ENCODE measurements at regions not wholly inside any gene's neighbourhood (a gene's known extent, or its start where the extent isn't known, plus 50 kb on each side); places are given as distances from the start of the nearest gene placed in this dataset.
"Not testable (repeated sequence)": the region's sequence is repeated elsewhere in the genome, so short reads cannot be mapped to it uniquely, and the experiment has no call there.

DNA sequence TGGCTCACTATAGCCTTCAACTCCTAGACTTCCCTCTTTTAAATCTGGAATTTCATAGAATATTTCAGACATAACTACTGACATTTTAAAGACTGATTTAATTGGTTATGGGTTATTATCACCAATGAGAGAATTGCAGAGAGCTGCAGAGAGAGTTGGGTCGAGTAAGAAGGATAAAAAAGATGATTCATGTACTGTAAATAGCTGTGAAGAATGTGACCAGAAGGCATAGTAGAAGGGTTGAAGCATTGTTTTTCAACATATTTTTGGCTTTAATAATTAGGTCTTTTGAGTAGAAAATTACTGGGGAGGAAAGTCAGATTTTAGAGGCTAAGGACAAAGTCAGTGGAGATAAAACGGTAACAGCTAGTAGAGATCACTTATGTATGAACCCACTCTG, 503.2 kb upstream of the SLC8A1 start:
- DNase-seq, result no peak

DNA sequence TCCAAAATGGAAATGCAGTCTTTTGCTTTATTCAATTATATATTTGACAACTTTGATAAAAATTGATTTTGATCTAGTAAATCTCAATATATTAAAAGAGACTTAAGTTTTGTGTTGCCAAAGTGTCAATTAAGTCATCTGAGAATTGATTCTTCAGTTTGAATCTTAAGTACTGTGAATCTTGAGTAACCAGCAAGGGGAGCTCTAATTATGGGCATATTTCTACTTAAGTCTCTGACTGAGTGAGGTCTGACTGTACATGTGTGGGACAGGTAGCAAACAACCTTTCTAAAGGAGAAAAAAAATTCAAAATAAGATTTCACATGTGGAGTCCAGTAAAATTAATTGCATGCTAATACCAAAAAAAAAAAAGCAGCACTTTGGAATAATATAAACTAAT, 503.7 kb upstream of the SLC8A1 start:
- no peak for DNase-seq

DNA sequence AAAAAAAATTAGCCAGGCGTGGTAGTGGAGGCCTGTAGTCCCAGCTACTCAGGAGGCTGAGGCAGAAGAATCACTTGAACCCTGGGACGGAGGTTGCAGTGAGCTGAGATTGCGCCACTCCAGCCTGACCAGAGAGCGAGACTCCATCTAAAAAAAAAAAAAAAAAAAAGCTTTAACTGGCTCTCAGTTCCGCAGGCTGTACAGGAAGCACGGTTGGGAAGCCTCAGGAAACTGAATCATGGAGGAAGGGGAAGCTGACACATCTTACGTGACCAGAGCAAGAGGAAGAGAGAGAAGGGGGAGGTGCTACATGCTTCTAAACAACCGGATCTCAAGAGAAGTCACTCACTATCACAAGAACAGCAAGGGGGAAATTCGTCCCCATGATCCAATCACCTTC, 505.6 kb upstream of the SLC8A1 start:
- no peak for DNase-seq

DNA sequence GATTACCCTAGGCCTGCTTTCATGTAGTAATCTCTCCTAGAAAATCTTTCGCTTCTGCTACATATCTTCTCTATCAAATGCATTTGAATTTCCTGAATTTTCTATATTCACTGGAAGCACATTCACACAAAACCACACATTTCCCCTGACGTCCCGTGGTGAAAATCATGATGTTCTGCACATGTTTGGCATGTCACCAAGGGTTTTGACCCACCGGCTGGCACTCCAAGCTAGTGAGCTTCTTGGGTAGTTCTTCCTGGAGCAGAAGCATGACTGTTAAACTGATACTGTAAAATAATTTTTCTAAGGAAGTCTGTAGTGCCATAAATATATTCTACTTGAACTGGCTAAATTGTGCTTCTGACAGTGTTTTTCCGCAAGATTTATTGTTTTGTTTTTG, 510.1 kb upstream of the SLC8A1 start:
- no peak for DNase-seq

DNA sequence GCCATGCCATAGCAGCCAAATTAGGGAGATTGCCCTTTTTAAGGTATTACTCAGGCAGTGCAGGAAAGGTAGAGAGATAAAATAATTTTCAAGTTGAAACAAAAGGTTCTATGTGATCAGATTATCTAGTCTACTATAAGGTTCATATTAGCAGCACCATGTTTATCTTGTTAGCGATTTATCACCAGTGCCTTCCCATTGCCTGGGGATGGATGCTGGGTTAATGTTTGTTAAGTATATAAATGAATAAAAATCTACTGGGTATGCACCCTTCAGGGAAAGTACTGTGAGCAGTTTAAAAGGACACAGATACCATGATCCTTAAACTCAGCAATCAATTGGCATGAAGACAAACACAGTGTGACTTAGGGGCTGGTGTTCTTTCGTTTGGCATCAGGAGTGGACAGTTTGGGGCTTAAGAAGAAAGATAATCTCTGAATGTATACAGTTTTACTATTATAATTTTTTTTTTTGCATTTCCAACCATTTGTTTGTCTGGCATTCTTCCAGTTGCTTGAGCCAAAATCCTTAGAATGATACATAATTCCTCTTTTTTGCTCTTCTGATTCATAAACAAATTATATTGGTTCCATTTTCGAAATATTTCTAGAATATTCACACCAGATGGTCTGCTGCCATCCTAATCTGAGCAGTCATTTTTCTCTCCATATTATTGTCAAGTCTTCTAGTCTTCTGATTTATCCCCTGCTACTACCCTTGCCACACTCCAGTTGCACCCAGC, 512.8 kb upstream of the SLC8A1 start:
- DNase-seq, result no peak

DNA sequence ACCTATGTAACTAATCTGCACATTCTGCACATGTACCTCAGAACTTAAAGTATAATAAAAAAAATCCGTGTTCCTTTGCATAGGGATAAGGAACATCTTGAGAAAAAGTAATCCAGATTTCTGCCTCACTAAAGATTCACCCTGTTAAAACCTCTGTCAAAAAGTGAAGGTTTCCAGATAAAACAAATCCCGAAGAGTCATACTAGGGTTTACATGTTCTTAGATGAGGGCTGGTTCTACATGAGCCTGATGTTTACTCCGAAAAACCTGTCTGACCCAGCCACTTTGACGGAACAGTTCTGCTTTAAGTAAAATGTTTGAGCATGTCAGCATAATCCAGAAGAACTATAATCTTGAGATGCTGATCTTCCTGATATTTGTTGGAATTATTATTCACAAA, 515.6 kb upstream of the SLC8A1 start:
- DNase-seq, result no peak

DNA sequence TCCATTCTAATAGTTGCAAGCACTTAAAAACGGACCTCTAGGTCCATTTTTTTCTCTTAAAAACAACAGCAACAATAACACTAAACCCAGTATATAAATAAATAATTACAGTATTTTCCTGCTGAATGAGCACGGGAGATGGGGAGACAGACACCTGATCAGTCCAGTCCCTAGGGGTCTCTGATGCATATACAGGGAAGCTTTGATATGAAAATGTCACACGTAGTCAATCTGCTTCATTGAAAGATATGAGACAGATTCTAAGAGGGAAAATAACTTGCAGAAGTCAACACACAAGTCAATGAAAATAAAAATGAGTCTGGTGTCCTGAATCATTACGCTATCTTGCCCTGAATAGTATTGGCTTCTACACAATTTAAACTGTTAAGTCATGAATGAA, 523.3 kb upstream of the SLC8A1 start:
- DNase-seq, result no peak

DNA sequence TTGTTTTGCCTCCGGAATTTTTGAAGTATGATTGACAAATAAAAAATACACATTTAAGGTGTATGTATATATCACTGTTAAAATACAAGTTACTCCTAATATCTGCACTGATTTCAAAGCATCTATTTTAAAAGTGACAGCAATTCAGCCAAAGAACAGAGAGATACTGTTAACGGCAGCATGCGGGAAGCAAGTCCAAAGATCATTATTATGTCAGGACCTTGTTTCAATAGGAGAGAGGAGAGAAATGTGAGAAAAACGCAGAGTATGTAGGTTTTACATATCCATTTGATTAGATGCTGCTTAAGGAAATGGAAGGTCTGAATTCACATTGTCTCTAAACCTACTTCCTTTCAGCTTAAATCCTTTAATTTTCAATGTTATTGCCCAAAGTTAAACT, 545.5 kb upstream of the SLC8A1 start:
- DNase-seq, result no peak

DNA sequence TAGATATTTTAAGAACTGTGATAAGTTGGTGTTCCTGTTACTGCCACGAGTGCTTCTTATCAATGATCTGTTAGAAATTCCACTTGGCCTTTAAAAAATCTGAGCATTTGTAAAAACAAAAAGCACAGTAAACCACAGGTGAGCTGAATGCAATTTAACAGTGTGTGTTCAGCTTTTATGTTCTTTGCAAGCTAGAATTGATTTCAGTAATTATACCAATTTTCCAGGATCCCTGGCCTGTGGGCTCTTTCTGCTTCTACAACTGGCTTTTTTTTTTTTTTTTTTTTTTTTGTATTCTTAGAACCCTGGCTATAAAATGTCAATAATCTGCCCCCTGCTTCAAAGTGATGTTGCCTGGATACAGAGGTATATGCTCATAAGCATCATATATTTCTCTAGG, 548.5 kb upstream of the SLC8A1 start:
- no peak for DNase-seq

DNA sequence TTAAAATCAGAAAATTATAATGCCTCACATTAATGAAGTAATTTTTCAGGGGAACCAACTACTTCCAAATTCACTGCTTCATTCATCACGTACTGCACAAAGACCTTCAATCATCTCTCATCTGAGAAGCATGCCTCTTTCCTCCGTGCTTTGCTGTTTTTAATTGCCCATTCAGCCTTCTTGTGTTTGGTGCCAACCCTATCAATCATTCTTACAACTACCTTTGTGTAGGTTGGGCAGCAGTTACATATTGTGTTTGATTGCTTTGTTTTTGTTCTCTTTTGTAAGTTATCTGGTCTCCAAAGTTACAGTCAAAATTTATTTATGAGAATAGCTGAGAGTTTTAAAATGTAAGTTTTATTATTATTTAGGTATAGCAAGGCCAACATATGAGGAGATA, 549.0 kb upstream of the SLC8A1 start:
- no peak for DNase-seq

DNA sequence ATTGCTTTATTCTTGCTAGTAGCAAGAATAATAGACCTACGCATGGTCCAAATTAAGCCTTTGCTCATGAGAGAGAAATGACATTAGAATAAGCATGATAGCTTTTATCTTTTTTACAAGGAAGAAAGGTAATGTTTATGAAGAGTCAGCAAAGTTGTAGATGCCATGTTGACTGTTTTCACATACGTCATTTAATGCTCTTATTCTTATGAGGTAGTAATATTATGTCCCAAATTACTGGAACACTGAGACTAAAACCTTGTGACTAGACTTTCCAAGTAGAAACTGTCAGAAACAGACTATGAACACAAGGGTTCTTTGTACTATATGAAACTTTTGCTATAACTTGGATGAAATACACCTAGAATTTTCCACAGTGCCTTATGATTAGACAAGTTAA, 552.8 kb upstream of the SLC8A1 start:
- no peak for DNase-seq

DNA sequence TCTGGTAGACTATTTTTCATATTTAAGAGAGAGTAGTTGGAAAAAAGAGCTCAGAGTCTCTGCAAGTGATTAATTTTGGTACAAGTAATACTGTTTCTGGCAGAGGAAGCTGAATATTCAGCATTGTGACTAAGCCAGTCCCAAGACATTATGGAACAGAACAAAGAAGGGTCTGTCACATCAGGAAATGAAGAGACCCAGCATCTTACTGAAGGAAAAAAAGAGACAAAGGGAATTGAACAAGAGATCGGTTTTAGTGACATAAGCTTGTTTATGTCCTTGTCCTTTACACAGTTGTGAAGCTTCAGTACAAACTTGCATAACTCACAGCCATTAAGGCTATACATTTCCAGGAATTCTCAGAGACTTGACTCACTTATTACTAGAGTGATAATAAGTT, 568.5 kb upstream of the SLC8A1 start:
- DNase-seq, result no peak

DNA sequence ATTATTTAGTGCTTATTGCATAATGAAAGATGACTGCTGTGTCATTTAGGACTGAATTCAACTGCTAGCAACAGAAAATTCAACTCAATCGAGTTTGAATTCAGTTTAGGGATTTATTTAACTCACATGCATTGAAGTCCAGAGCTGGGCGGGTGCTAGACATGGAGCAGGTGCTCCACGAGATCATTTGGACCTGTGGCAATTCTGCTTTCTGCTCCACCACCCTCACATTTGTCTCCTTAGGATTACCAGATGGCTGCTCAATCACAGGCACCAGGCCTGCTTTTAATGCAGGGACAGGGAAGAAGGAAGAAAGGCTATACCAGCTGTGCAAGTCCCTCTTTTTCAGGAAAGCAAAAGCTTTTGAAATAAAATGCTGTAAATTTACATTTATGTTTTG, 572.9 kb upstream of the SLC8A1 start:
- DNase-seq, result no peak

DNA sequence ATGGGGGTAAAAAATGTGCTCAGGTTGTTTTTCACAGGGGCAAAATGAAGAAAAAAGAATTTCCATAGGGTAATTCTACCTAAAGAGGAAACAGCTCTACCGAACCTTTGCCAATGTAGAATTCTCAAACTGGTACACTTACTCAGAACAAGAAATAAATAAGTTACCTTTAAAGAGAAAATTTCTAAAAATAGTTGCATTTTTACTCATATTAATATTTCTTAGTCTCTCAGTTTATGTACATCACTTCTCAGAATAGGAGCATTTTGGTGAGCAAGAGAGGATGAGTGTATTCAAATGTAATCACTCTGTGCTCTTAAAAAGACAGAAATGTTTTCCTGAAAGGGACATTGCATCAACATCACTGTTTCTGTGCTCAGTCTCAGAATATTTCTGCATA, 574.7 kb upstream of the SLC8A1 start:
- no peak for DNase-seq

DNA sequence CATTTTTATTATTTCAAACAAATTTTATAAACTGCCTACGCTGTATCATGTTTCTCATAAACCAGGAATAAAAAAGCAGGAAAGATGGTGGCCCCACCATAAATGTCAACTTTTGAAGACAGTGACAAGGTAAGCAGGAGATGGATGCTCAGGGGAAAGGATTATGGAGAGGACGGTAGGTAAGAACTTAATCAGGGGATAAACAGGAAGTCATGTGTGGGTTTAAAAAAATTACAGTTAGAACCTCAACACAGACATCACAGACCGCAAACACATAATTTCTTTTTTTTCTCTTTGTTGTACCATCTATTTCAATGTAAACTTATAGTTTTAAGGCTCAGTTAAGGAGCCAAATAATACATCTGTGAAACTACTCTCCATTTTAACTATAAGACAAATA, 575.2 kb upstream of the SLC8A1 start:
- DNase-seq, result no peak

DNA sequence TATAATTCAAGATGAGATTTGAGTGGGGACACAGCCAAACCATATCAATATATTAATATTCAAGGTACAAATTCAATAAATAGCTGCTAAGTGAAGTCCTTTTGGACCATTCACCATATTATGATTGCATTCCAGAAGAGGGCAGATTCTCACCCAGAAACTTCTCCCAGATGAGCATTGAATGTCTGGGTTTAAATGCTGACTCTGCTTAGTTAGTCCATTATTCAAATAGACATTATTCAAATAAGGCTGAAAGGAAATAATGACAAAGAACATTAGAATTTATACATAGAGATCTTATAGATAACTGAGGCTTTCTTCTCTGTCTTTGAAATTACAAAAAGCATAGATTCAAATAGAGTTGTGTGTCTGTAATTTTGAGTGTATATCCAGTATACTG, 579.4 kb upstream of the SLC8A1 start:
- no peak for DNase-seq

DNA sequence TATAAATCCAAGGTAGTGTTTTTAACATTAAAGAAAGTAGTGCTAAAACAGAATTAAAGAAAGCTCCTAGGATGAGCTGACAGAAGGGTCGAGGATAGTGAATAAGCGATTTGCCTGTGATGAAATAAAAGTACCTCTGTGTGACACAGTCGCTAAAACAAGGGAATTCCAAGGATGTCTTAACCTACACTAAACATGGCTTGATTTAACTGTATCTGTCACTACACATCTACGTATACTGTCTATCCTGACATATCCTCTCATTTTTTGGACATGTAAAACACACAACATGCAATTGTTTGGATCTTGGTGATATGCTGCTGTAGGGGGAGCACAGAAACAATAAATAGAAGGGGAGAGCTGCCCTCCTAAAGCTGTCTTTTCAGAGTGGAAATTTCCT, 580.8 kb upstream of the SLC8A1 start:
- DNase-seq, result no peak

DNA sequence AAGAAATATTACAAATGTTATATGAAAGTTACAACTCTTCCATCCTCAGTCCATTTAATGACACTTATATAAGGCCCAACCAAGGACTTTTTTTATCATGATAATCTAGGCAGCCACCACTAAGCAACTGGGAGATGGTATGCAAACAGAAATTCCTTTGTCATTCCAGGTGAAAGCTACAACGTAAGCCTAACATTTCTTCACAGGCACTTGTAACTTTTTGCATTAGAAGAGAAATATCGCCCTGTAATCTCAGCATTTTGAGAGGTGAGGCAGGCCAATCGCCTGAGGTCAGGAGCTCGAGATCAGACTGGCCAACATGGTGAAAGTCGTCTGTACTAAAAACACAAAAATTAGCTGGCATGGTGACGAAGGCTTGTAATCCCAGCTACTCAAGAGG, 581.2 kb upstream of the SLC8A1 start:
- DNase-seq, result no peak

DNA sequence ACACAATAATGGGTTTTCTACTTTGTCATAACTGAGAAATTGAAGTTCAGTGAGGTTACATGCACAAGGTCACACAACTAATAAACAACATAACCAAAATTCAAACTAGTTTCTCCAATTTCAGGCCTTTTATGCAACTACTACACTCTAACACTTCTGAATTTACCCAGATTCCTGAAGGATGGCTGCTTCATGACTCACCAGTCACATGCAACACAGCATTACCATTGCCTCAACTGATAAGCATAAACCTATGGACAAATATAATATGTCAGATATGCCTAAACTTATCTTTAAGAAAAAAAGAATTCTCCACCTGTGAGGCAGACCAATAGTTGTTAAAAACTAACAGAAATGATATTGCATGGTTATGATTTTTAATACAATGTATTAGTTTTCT, 586.5 kb upstream of the SLC8A1 start:
- no peak for DNase-seq

DNA sequence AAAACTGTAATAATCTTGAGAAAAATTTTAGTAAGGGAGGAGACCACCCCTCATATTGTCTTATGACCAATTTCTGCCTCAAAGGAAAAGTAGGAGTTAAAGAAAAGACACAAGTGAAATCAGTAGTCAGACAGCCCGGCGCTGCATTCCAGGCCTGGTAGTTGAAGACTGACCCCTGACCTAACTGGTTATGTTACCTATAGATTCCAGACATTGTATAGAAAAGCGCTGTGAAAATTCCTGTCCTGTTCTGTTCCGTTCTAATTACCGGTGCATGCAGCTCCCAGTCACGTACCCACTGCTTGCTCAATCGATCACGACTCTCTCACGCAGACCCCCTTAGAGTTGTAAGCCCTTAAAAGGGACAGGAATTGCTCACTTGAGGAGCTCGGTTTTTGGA, 587.9 kb upstream of the SLC8A1 start:
- not testable (repeated sequence) for DNase-seq

DNA sequence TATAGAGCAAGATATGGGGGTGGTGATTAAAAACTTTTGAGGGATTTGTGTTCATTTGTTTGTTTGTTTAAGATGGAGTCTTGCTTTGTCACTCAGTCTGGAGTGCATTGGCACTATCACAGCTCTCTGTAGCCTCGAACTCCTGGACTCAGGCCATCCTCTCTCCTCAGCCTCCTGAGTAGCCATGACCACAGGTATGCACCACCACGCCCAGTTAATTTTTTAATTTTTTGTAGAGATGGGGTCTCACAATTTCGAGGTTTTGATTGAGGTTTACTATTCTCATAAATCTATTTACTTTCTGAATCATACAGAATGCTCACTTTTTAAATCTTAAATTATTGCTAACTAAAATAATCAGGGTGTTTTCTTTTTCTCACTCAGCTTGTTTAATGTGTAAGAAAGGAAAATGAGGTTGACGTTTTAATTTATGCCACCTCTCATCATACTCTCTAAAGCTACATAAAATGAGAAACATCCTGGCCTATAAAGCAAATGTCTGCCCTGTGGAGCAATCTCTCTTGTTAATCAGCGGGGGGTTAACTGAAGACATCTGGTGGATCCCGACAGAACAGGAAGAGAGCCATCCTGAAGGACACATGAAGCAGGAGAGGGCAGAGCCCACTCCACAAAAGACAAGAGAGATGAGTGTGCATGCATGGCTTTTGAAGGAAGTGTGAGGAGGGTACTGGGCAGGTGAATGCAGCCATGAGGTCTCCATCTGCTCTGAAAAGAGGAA, 589.1 kb upstream of the SLC8A1 start:
- no peak for DNase-seq

DNA sequence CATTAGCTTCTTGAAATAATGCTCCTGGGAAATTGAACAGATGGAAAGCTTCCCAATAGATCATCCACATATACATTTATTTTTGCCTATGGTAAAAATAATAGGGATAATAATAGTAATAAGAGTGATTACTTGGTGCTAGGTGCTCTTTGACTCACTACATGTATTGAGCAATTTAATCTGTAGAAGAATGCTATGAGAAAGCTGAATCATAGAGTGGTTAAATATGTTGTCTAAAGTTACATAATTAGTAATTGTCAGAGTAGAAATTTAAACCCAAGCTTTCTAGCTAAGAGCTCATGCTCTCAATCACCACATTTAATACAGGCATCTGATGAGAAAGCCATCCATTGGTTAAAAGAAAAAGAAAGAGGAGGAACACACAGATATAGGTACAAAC, 590.5 kb upstream of the SLC8A1 start:
- no peak for DNase-seq

DNA sequence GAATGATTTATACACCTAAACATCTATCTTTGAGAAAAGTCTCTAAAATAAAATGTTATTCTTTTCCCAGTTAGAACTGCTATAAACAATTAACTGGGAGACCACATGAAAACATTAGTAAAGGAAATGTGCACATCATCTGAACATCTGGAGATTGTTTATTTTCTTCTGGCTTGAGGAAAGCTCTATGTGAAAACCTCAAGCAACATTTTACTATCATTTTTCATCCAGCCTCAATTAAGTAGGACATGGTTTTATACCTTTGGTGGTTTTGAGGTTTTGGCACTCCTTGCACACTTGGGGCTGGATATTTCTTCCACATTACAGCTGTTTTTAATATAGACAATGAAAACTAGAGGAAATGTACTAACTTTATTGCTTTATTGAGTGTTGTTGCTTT, 609.5 kb upstream of the SLC8A1 start:
- DNase-seq, result no peak

DNA sequence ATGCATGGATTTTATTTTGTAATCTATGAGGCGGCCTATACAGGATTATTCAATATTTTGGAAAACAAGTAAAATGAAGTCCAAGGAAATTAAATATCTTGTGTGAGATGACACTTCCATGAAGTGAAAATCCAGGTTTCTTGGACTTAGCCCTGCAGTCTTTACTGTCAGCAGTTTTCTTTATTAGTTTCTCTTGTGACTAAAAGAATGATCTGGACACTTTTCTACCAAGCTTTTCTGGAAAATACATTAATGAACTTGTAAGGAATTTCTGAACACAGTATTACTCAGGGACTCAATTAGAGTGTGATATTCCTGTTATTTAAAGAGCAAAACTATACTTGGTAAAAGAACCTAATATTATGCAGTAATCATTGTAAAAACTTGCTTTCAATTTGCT, 610.4 kb upstream of the SLC8A1 start:
- no peak for DNase-seq

DNA sequence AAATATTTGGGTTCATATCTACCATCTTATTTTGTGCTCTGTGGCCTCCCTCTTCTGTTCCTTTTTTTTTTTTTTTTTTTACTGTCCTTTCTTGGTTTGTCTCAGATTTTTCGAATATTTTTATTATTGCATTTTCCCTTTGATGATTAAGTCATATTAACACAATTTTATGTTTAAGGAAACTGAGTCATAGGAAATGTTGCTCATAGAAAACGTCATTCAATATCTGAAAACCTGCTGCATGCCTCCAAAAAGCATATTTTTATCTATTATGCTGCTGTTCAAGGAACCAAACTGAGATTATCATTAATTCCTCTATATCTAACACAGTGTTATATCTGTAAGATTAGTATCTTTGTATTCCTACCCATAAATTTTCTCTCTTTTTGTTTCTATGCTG, 614.3 kb upstream of the SLC8A1 start:
- DNase-seq, result no peak

Data from CD4-positive, alpha-beta T cell treated with Interleukin-17A for 4 hours (primary cell).